Endodermal cell (in vitro differentiated cells): ENCODE measurements at regions not wholly inside any gene's neighbourhood (a gene's known extent, or its start where the extent isn't known, plus 50 kb on each side); places are given as distances from the start of the nearest gene placed in this dataset.

Experiments used
- DNase-seq: peaks from one replicate; pipeline ENCODE4 v3.0.0-alpha.2; 2017
- H3K27ac ChIP-seq: 2 replicates; pipeline ENCODE4 v1.5.1; 2013; ENCODE audit warnings: mild to moderate bottlenecking, low read depth, low read length, moderate library complexity
- H3K27me3 ChIP-seq: 2 replicates; pipeline ENCODE4 v1.6.1; 2013; ENCODE audit warnings: mild to moderate bottlenecking, low read length, moderate library complexity; ENCODE audit not compliant: insufficient read depth, control insufficient read depth, poor library complexity, severe bottlenecking
- H3K36me3 ChIP-seq: 2 replicates; pipeline ENCODE4 v1.7.0; 2013; ENCODE audit warnings: mild to moderate bottlenecking, low read length, moderate library complexity; ENCODE audit not compliant: control insufficient read depth, insufficient read depth
- H3K4me1 ChIP-seq: one replicate; pipeline ENCODE4 v1.7.0; 2013; ENCODE audit warnings: low read length; ENCODE audit not compliant: control insufficient read depth, insufficient read depth
- H3K4me3 ChIP-seq: 2 replicates; pipeline ENCODE4 v1.5.1; 2013; ENCODE audit warnings: mild to moderate bottlenecking, low read length, moderate library complexity
- H3K9ac ChIP-seq: 2 replicates; pipeline ENCODE4 v1.6.1; 2013; ENCODE audit warnings: mild to moderate bottlenecking, low read length, moderate library complexity; ENCODE audit not compliant: poor library complexity, severe bottlenecking; ENCODE audit errors: extremely low read depth
- H3K9me3 ChIP-seq: 2 replicates; pipeline ENCODE4 v1.6.1; 2013; ENCODE audit warnings: mild to moderate bottlenecking, low read length, moderate library complexity; ENCODE audit not compliant: control insufficient read depth
- H3K27ac Mint-ChIP-seq: 2 replicates; pipeline ENCODE4 v1.8.0; 2020; ENCODE audit warnings: mixed read lengths
- H3K27me3 Mint-ChIP-seq: 2 replicates; pipeline ENCODE4 v1.8.0; 2021; ENCODE audit warnings: mild to moderate bottlenecking, mixed read lengths; ENCODE audit not compliant: insufficient read depth
- H3K36me3 Mint-ChIP-seq: 2 replicates; pipeline ENCODE4 v1.8.0; 2020; ENCODE audit warnings: low read depth, mixed read lengths
- H3K4me1 Mint-ChIP-seq: 2 replicates; pipeline ENCODE4 v1.8.0; 2020; ENCODE audit warnings: mixed read lengths
- H3K4me3 Mint-ChIP-seq: 2 replicates; pipeline ENCODE4 v1.8.0; 2020; ENCODE audit warnings: mild to moderate bottlenecking, moderate library complexity, mixed read lengths
- H3K9me3 Mint-ChIP-seq: 2 replicates; pipeline ENCODE4 v1.8.0; 2020; ENCODE audit warnings: mild to moderate bottlenecking, mixed read lengths
- CTCF ChIP-seq: fragments of 200-600 bp; sonication (generic); conservative IDR thresholded peaks from 2 replicates; pipeline ENCODE4 v1.5.0; 2021; ENCODE audit warnings: antibody characterized with exemption, mild to moderate bottlenecking
- WGBS, 2 experiments: methylation state at CpG; one replicate each; pipeline versions ENCODE4 v1.1.5 to v1.1.7; 2013; ENCODE audit warnings: missing lambda C conversion rate in 2 of 2, mixed read lengths in 1 of 2; ENCODE audit not compliant: insufficient coverage in 1 of 2, insufficient read length in 1 of 2; 5-methylcytosine and 5-hydroxymethylcytosine counted together

DNA sequence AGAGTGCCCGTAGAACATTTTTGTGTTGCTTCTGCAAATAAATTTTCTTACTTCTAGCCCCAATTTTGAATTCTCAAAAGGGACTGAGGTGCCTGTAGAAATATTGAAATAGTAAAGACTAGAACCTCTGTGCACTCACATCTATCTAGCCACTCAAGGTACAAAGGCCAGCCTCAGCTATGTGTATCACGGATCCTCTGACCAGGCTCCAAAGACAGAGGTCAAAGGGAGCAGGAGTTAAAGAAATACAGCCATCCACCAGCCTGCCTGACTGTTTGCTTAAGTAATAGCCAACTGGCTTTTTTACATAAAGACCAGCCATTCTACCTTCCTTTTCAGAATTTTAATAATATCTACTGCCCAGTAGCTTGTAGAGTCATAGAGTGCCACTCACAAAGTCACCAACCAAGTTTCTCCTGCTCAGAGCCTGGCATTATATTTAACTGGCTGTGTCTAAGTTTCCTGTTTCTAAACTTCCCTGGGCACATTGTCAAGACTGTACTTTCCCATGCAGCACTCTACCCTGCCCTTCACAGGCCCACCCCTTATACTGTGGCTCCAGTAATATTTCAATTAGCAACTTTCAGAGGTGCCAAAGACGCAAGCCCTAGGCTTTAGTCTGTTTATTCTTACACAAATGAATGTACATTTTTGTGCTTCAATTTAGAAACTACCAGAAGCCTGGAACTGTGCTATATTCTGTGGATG lies 338.3 kb upstream of the NT5C1B start:
- Histone ChIP-seq H3K27me3 (no peaks in the 10 kb centered on the region), H3K9me3 (no peaks in the 10 kb centered on the region), H3K36me3 (no peaks in the 10 kb centered on the region), H3K4me3 (no peak overlapping the region), H3K4me1 (no peaks in the 10 kb centered on the region), H3K27ac (no peak overlapping the region), H3K9ac (no peak overlapping the region)
- Mint-ChIP-seq H3K4me3 (no peak overlapping the region), H3K4me1 (no peaks in the 10 kb centered on the region), H3K27ac (no peak overlapping the region), H3K9me3 (peaks cover 7% of the 10 kb centered on the region), H3K36me3 (no peaks in the 10 kb centered on the region), H3K27me3 (no peaks in the 10 kb centered on the region)
- 94 to 100% methylated on average over 1 to 3 of the region's 3 CpGs for WGBS, 2 experiments
- no peak for TF ChIP-seq CTCF
- no peak for DNase-seq

DNA sequence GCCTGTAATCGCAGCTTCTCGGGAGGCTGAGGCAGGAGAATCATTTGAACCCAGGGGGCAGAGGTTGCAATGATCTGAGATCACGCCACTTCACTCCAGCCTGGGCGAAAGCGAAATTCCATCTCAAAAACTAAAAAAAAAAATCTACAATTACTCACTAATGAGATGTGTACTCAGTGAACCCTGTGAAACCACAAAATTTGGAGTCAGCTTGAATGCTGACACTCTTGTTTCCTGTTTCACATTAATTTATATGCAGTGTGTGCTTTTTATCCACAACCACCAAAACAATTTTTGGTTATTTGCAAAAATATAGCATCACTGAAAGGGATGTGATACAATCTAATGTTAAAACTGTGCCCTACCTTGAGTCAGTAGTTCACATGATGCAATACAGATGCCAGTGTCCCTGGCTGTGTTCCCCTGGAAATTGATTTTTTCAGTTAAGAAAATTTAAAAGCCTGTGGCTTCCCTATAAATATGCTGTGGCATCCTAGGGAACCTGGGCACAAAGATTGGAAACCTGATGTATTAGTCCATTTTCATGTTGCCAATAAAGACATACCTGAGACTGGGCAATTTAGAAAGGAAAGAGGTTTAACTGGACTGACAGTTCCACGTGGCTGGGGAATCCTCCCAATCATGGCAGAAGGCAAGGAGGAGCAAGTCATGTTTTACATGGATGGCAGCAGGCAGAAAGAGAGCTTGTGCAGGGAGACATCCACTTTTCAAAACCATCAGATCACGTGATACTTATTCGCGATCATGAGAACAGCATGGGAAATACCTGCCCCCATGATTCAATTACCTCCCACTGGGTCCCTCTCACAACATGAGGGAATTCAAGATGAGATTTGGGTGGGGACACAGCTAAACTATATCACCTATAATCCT lies 337.5 kb upstream of the NT5C1B start:
- H3K9ac ChIP-seq: no peak overlapping the region
- H3K36me3 Mint-ChIP-seq: no peaks in the 10 kb centered on the region
- TF ChIP-seq CTCF: no peak
- peaks cover 7% of the 10 kb centered on the region for H3K9me3 Mint-ChIP-seq
- no peaks in the 10 kb centered on the region for H3K9me3 ChIP-seq
- H3K4me3 Mint-ChIP-seq: no peak overlapping the region
- H3K4me1 Mint-ChIP-seq: no peaks in the 10 kb centered on the region
- no peak overlapping the region for H3K27ac ChIP-seq
- no peaks in the 10 kb centered on the region for H3K4me1 ChIP-seq
- H3K36me3 ChIP-seq: no peaks in the 10 kb centered on the region
- no peak overlapping the region for H3K27ac Mint-ChIP-seq
- H3K4me3 ChIP-seq: no peak overlapping the region
- H3K27me3 Mint-ChIP-seq: no peaks in the 10 kb centered on the region
- no peaks in the 10 kb centered on the region for H3K27me3 ChIP-seq
- WGBS, 2 experiments: 78 to 93% methylated on average over 4 to 9 of the region's 9 CpGs
- no peak for DNase-seq

- Mint-ChIP-seq H3K9me3 (peaks cover 7% of the 10 kb centered on the region), H3K27ac (no peak overlapping the region), H3K4me3 (no peak overlapping the region), H3K4me1 (no peaks in the 10 kb centered on the region), H3K36me3 (no peaks in the 10 kb centered on the region), H3K27me3 (no peaks in the 10 kb centered on the region)
- Histone ChIP-seq H3K9ac (no peak overlapping the region), H3K27me3 (no peaks in the 10 kb centered on the region), H3K36me3 (no peaks in the 10 kb centered on the region), H3K27ac (no peak overlapping the region), H3K4me1 (no peaks in the 10 kb centered on the region), H3K4me3 (no peak overlapping the region), H3K9me3 (no peaks in the 10 kb centered on the region)
- 88% methylated on average over 2 of the region's 2 CpGs; no CpG with 5 or more reads in 1 of the 2 experiments for WGBS, 2 experiments
- no peak for DNase-seq
- TF ChIP-seq CTCF: no peak
Observed at GRCh38 chr2:18925296-18925695, 335.9 kb upstream of the NT5C1B start.
